ENCODE measurements at regions not wholly inside any gene's neighbourhood (a gene's known extent, or its start where the extent isn't known, plus 50 kb on each side); places are given as distances from the start of the nearest gene placed in this dataset.

DNA sequence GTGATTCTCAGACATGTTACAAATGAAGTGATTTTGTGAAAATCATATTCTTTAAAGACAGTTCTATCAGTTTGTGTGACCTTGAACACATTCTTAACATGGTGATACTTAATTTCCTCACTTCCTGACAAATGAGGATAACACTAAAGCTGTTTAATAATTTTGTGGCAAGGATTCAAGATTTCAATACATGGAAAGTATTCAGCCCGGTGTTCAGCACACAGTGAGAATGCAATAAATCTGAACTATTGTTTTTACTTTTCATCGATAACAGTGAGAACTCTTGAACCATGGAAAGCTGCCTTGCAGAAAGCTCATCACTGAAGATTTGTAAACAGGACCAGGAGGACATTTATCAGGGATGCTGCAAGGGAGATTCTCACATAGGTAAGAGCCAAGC lies 57.1 kb upstream of the C5orf46 start:
- Histone ChIP-seq H2BK12ac (ENCODE audit: low read depth, low read length) (no peak overlapping the region), H3K9me3 (ENCODE audit: insufficient read depth in 2 of 2, low read depth in 1 of 2, low read length in 1 of 2) (no peaks in the 10 kb centered on the region), H2BK15ac (ENCODE audit: low read length) (no peak overlapping the region), H3K9ac (replicated peaks in 1 of 4; ENCODE audit: extremely low read depth in 1 of 4, low read depth in 3 of 4, low read length in 3 of 4) (no peak overlapping the region), H2BK20ac (ENCODE audit: low read length) (no peak overlapping the region), H3K36me3 (ENCODE audit: control insufficient read depth in 2 of 4, insufficient read depth in 4 of 4, low read length in 3 of 4) (peaks cover 0 to 19% (median 4%) of the 10 kb centered on the region in 4 experiments; a peak in 3 of 8 replicates), H4K8ac (ENCODE audit: extremely low read depth, insufficient read depth, low read length) (no peak overlapping the region), H3K27me3 (replicated peaks in 1 of 4; ENCODE audit: control insufficient read depth in 3 of 4, extremely low read depth in 1 of 4, insufficient read depth in 3 of 4, low read length in 3 of 4) (no peaks in the 10 kb centered on the region), H3K23me2 (ENCODE audit: low read depth, low read length) (no peaks in the 10 kb centered on the region), H4K91ac (replicated peaks; ENCODE audit: insufficient read length, low read length) (no peak overlapping the region), H3K23ac (ENCODE audit: insufficient read length) (no peak overlapping the region), H3K56ac (replicated peaks; ENCODE audit: insufficient read length, low read depth, low read length) (no peak overlapping the region), H3K14ac (ENCODE audit: insufficient read length) (no peak overlapping the region), H3K27ac (ENCODE audit: low read depth, low read length) (no peak overlapping the region), H3K4me3 (ENCODE audit: extremely low read depth in 1 of 4, insufficient read depth in 2 of 4, low read depth in 3 of 4, low read length in 4 of 4) (no peak overlapping the region), H4K5ac (ENCODE audit: insufficient read length, low read depth, low read length) (no peak overlapping the region), H3K4ac (replicated peaks; ENCODE audit: insufficient read length, low read depth, low read length) (no peak overlapping the region), H3K79me1 (ENCODE audit: low read depth, low read length) (no peaks in the 10 kb centered on the region), H2BK5ac (ENCODE audit: low read depth, low read length) (no peak overlapping the region), H3K4me1 (replicated peaks in 1 of 4; ENCODE audit: control insufficient read depth in 3 of 4, insufficient read depth in 4 of 4, low read length in 3 of 4) (no peaks in the 10 kb centered on the region), H3K79me2 (ENCODE audit: control insufficient read depth in 1 of 2, insufficient read depth in 2 of 2, low read length in 2 of 2) (no peaks in the 10 kb centered on the region), H2AFZ (ENCODE audit: low read length) (no peak overlapping the region), H2AK5ac (ENCODE audit: low read depth, low read length) (no peak overlapping the region), H3K18ac (ENCODE audit: extremely low read depth, low read length) (no peak overlapping the region), H2BK120ac (replicated peaks; ENCODE audit: low read depth, low read length) (no peak overlapping the region), H3K4me2 (ENCODE audit: insufficient read depth in 1 of 2, low read depth in 2 of 2, low read length in 2 of 2) (no peak overlapping the region), H4K20me1 (replicated peaks in 1 of 2; ENCODE audit: control insufficient read depth in 1 of 2, insufficient read depth in 2 of 2, low read length in 2 of 2) (no peaks in the 10 kb centered on the region)
- CTCF ChIA-PET (ENCODE audit: partially characterized antibody): interaction anchor here (0.5 to 1.6 kb wide), 3 partner anchors 9 to 43 kb away, joined by 3 to 4 read pairs (median 4); no protein-coding TSS in a partner anchor
- POLR2A ChIA-PET (ENCODE audit: partially characterized antibody): interaction anchor here (0.6 to 1.0 kb wide), 2 partner anchors 8 to 78 kb away, joined by 3 to 4 read pairs; no protein-coding TSS in a partner anchor
- DNase-seq (ENCODE audit: low read depth in 1 of 2, low spot score in 2 of 2): no peak
- 95% methylated on average over 2 of the region's 2 CpGs; no CpG with 5 or more reads in 1 of the 2 experiments for WGBS, 2 experiments (ENCODE audit: extremely low coverage in 1 of 2, insufficient coverage in 1 of 2, insufficient read length in 1 of 2, insufficient replicate concordance in 2 of 2, low coverage in 1 of 2, low lambda C conversion rate in 2 of 2, missing lambda C conversion rate in 1 of 2)
- TF ChIP-seq POU5F1 (IDR thresholded peaks at IDR 0.05; ENCODE audit: low read depth, low read length) (no peak), POLR2AphosphoS5 (IDR thresholded peaks at IDR 0.05; ENCODE audit: low read depth, low read length) (no peak), ASH2L (IDR thresholded peaks at IDR 0.05; ENCODE audit: low read length) (no peak), BRCA1 (IDR thresholded peaks at IDR 0.05; ENCODE audit: low read depth, low read length) (no peak), CEBPB (IDR thresholded peaks at IDR 0.05; ENCODE audit: low read depth, low read length) (no peak), TCF12 (IDR thresholded peaks at IDR 0.05; ENCODE audit: low read depth, low read length) (no peak), TBP (IDR thresholded peaks at IDR 0.05; ENCODE audit: low read depth, low read length) (no peak), SIX5 (IDR thresholded peaks at IDR 0.05; ENCODE audit: low read depth, low read length) (no peak)
- TF ChIP-seq, protein P1, sequence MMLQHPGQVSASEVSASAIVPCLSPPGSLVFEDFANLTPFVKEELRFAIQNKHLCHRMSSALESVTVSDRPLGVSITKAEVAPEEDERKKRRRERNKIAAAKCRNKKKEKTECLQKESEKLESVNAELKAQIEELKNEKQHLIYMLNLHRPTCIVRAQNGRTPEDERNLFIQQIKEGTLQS (IDR thresholded peaks at IDR 0.05; ENCODE audit: insufficient read depth, low read depth, low read length): no peak
- FAIRE-seq: no peak

All from H1 (cell line).